ENCODE measurements at regions not wholly inside any gene's neighbourhood (a gene's known extent, or its start where the extent isn't known, plus 50 kb on each side); places are given as distances from the start of the nearest gene placed in this dataset.

- TF ChIP-seq POLR2A (IDR thresholded peaks at IDR 0.05) (no peak), CTCF (IDR thresholded peaks at IDR 0.05) (no peak)
Measured at GRCh38 chr3:178439504-178439903, 96.7 kb upstream of the KCNMB2 start.

Data from ovary (tissue), 3 donors.